HCT116 (cell line): ENCODE measurements at regions not wholly inside any gene's neighbourhood (a gene's known extent, or its start where the extent isn't known, plus 50 kb on each side); places are given as distances from the start of the nearest gene placed in this dataset.

Experiments
- ATF3 ChIP-seq: IDR thresholded peaks from 2 replicates; pipeline ENCODE4 v1.6.1; 2012
- CBX3 ChIP-seq: IDR thresholded peaks from 2 replicates; pipeline ENCODE4 v1.6.1; 2012; ENCODE audit warnings: low read depth
- EZH2 ChIP-seq: fragments of 200-600 bp; sonication (generic); IDR thresholded peaks from 2 replicates; pipeline ENCODE4 v1.6.1; 2017; ENCODE audit warnings: antibody characterized with exemption, mixed run types
- FOSL1 ChIP-seq: IDR thresholded peaks from 2 replicates; pipeline ENCODE4 v1.6.1; 2012; ENCODE audit warnings: low read depth
- MAX ChIP-seq: IDR thresholded peaks from 2 replicates; pipeline ENCODE4 v1.6.1; 2012
- POLR2A ChIP-seq: IDR thresholded peaks from 2 replicates; pipeline ENCODE4 v1.7.0; 2011; ENCODE audit warnings: borderline replicate concordance; ENCODE audit not compliant: insufficient read depth, insufficient read length; ENCODE audit errors: extremely low read depth
- POLR2AphosphoS5 ChIP-seq: IDR thresholded peaks from 2 replicates; pipeline ENCODE4 v1.6.1; 2011; ENCODE audit warnings: mild to moderate bottlenecking, low read depth, low read length, moderate library complexity
- SIN3A ChIP-seq: IDR thresholded peaks from 2 replicates; pipeline ENCODE4 v1.6.1; 2012; ENCODE audit warnings: low read depth
- TCF7L2 ChIP-seq: IDR thresholded peaks from 2 replicates; pipeline ENCODE4 v1.7.0; 2011; ENCODE audit warnings: borderline replicate concordance, inconsistent platforms; ENCODE audit not compliant: insufficient read depth, insufficient read length; ENCODE audit errors: extremely low read depth
- YY1 ChIP-seq: IDR thresholded peaks from 2 replicates; pipeline ENCODE4 v1.6.1; 2011; ENCODE audit warnings: low read length, low read depth, moderate library complexity, mild to moderate bottlenecking; ENCODE audit not compliant: insufficient replicate concordance; ENCODE audit errors: extremely low read depth
- TF ChIP-seq, protein P1 (sequence below), 3 experiments: fragments of 200-600 bp in 1 of 3; sonication (generic) in 1 of 3; IDR thresholded peaks in 2 of 3; conservative IDR thresholded peaks in 1 of 3; 2 replicates each; pipeline ENCODE4 v1.5.1; 2012 to 2017; ENCODE audit warnings: low read depth in 2 of 3, low read length in 2 of 3, antibody characterized with exemption in 1 of 3, borderline replicate concordance in 1 of 3, control low read depth in 1 of 3, mild to moderate bottlenecking in 1 of 3, mixed read lengths in 1 of 3, mixed run types in 1 of 3, moderate library complexity in 1 of 3; ENCODE audit not compliant: insufficient read depth in 1 of 3
- TF ChIP-seq, protein P2 (sequence below): IDR thresholded peaks from 2 replicates; pipeline ENCODE4 v1.6.1; 2011; ENCODE audit warnings: mild to moderate bottlenecking, low read length, moderate library complexity; ENCODE audit not compliant: insufficient replicate concordance; ENCODE audit errors: extremely low read depth

DNA sequence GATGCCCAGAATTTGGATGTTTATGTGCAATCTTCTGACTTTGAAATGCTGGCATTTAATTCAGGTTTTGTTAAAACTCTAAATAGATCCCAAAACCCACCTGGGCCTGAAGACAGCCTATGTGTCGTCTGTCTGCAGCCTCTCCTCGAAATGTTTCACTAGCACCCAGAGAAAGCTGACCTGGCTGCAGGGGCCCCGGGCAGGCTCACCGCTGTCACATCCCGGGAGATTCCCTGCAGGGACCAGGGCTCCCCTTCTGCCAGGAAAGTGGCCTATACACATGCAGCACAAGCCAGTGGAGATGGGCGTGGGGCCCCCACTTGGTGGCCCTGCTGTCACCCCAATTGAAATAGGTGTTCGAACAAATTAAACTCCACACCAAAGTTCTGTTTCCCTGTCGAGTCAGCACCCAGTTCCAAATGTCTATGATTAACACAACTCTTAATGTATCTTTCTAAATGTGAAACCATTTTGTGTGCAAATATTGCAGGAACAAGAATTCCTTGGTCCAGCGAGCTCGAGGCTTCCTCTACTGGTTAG, 145.8 kb upstream of the ZNF507 start:
- TF ChIP-seq, protein P1, sequence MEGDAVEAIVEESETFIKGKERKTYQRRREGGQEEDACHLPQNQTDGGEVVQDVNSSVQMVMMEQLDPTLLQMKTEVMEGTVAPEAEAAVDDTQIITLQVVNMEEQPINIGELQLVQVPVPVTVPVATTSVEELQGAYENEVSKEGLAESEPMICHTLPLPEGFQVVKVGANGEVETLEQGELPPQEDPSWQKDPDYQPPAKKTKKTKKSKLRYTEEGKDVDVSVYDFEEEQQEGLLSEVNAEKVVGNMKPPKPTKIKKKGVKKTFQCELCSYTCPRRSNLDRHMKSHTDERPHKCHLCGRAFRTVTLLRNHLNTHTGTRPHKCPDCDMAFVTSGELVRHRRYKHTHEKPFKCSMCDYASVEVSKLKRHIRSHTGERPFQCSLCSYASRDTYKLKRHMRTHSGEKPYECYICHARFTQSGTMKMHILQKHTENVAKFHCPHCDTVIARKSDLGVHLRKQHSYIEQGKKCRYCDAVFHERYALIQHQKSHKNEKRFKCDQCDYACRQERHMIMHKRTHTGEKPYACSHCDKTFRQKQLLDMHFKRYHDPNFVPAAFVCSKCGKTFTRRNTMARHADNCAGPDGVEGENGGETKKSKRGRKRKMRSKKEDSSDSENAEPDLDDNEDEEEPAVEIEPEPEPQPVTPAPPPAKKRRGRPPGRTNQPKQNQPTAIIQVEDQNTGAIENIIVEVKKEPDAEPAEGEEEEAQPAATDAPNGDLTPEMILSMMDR (IDR thresholded peaks at IDR 0.05 in 2 of 3, conservative IDR thresholded peaks at IDR 0.05 in 1 of 3; ENCODE audit: borderline replicate concordance in 1 of 3, insufficient read depth in 1 of 3, low read depth in 2 of 3, low read length in 2 of 3) = no peak
- TF ChIP-seq POLR2A (no peak), EZH2 (no peak), FOSL1 (no peak), POLR2AphosphoS5 (no peak), TCF7L2 (no peak), SIN3A (no peak), YY1 (no peak), ATF3 (no peak), CBX3 (no peak), MAX (no peak)
- TF ChIP-seq, protein P2, sequence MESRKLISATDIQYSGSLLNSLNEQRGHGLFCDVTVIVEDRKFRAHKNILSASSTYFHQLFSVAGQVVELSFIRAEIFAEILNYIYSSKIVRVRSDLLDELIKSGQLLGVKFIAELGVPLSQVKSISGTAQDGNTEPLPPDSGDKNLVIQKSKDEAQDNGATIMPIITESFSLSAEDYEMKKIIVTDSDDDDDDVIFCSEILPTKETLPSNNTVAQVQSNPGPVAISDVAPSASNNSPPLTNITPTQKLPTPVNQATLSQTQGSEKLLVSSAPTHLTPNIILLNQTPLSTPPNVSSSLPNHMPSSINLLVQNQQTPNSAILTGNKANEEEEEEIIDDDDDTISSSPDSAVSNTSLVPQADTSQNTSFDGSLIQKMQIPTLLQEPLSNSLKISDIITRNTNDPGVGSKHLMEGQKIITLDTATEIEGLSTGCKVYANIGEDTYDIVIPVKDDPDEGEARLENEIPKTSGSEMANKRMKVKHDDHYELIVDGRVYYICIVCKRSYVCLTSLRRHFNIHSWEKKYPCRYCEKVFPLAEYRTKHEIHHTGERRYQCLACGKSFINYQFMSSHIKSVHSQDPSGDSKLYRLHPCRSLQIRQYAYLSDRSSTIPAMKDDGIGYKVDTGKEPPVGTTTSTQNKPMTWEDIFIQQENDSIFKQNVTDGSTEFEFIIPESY = no peak
